ENCODE measurements at regions not wholly inside any gene's neighbourhood (a gene's known extent, or its start where the extent isn't known, plus 50 kb on each side); places are given as distances from the start of the nearest gene placed in this dataset.
"Not testable (repeated sequence)": the region's sequence is repeated elsewhere in the genome, so short reads cannot be mapped to it uniquely, and the experiment has no call there.

DNA sequence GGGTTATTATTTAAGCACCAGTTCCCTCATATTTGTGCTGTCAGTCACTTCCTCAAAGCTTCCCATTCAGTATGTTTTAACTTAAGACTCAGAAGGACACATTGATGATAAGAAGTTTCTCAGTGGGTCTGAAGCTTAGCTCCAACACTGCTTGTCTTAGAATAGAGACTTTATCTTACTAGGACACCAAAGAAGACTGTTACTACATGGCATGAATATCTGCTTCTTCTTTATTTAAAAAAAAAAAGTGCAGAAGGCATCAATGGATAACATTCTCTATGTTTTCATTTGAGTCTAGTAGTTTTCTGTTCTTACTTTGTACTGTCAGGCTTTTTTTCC lies 404.2 kb downstream of the DAD1 start:
- Histone ChIP-seq H3K9me3 (ENCODE audit: control insufficient read depth in 3 of 3, low read length in 3 of 3) (no peaks in the 10 kb centered on the region), H3K27ac (ENCODE audit: low read depth, low read length) (no peak overlapping the region), H3K27me3 (ENCODE audit: control insufficient read depth in 3 of 3, insufficient read depth in 3 of 3, low read length in 3 of 3) (no peaks in the 10 kb centered on the region), H3K9ac (ENCODE audit: low read depth in 1 of 3, low read length in 3 of 3) (no peak overlapping the region), H3K36me3 (ENCODE audit: control insufficient read depth in 3 of 3, insufficient read depth in 3 of 3, low read length in 3 of 3) (no peaks in the 10 kb centered on the region), H3K4me3 (ENCODE audit: low read length in 3 of 3) (no peak overlapping the region), H3K4me1 (ENCODE audit: control insufficient read depth in 3 of 3, insufficient read depth in 3 of 3, low read length in 3 of 3) (no peaks in the 10 kb centered on the region)

DNA sequence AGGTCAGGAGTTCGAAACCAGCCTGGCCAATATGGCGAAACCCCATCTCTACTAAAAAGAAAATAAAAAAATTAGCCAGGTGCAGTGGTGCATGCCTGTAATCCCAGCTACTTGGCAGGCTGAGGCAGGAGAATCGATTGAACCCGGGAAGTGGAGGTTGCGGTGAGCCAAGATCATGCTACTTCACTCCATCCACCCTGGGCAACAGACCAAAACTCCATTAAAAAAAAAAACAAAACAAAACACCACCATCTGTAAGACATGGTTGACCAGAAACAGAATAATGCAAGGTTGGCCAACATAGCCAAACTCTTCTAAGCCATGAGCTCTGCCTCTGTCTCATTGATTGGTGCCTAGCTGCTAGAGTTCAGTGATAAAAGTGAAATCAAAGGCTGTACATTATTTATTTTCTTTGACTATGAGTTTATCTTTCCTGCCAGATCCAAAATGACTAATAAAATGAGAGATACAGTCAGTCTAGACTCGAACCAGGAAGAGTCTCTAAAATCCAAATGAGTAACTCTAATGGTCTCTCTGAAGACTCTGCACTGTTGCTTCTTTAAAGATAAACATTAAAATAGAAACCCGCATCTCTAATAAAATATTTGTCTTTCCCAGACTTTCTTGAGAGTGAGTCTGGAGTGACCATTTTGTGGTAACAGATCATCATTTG lies 404.7 kb downstream of the DAD1 start:
- Histone ChIP-seq H3K27ac (ENCODE audit: low read depth, low read length) (no peak overlapping the region), H3K36me3 (ENCODE audit: control insufficient read depth in 3 of 3, insufficient read depth in 3 of 3, low read length in 3 of 3) (no peaks in the 10 kb centered on the region), H3K9ac (ENCODE audit: low read depth in 1 of 3, low read length in 3 of 3) (no peak overlapping the region), H3K4me3 (ENCODE audit: low read length in 3 of 3) (no peak overlapping the region), H3K9me3 (ENCODE audit: control insufficient read depth in 3 of 3, low read length in 3 of 3) (no peaks in the 10 kb centered on the region), H3K4me1 (ENCODE audit: control insufficient read depth in 3 of 3, insufficient read depth in 3 of 3, low read length in 3 of 3) (no peaks in the 10 kb centered on the region), H3K27me3 (ENCODE audit: control insufficient read depth in 3 of 3, insufficient read depth in 3 of 3, low read length in 3 of 3) (no peaks in the 10 kb centered on the region)

DNA sequence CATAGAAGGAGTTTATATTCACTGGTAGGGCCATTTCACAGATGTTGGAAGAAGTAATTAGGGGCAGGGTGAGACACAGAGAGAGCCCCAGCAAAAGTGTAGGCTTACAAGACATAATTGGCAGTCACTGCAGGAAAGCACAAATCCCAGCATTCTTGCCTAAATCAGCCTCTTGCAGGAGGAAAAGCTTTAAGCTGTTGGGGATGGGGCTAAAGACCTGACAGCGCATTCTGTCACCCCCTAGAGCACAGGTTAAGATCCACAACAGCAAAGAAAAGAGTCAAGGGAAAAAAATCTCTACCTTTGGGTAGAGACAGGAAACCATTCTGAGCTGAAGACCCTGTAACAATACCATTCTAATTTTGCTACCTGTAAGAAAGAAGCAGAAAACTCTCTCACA lies 409.0 kb downstream of the DAD1 start:
- Histone ChIP-seq H3K4me3 (ENCODE audit: low read length in 3 of 3) (no peak overlapping the region), H3K9ac (ENCODE audit: low read depth in 1 of 3, low read length in 3 of 3) (no peak overlapping the region), H3K27me3 (ENCODE audit: control insufficient read depth in 3 of 3, insufficient read depth in 3 of 3, low read length in 3 of 3) (no peaks in the 10 kb centered on the region), H3K27ac (ENCODE audit: low read depth, low read length) (no peak overlapping the region), H3K36me3 (ENCODE audit: control insufficient read depth in 3 of 3, insufficient read depth in 3 of 3, low read length in 3 of 3) (no peaks in the 10 kb centered on the region), H3K4me1 (ENCODE audit: control insufficient read depth in 3 of 3, insufficient read depth in 3 of 3, low read length in 3 of 3) (peaks cover 0 to 6% (median 0%) of the 10 kb centered on the region in 3 donors), H3K9me3 (ENCODE audit: control insufficient read depth in 3 of 3, low read length in 3 of 3) (no peaks in the 10 kb centered on the region)

DNA sequence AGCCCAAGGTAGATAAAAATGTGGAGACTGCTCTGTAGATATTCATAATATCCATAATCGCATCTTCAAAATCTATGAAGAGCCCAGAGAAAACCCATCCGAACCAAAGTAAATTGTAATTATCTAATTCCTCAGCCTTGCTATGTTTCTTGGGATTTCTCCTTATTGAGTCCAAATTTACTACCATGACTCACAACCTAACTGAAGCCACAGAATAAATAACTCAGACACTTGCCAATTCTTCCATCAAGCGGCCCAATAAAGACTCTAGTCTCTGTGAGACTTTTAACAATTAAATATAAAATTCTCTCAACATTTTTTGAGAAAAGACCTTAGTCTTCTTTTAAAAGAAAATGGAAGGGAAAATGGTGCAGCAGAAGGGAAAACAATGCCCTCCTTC lies 409.8 kb downstream of the DAD1 start:
- H3K9me3 ChIP-seq (ENCODE audit: control insufficient read depth in 3 of 3, low read length in 3 of 3), result no peaks in the 10 kb centered on the region
- peaks cover 0 to 6% (median 0%) of the 10 kb centered on the region in 3 donors for H3K4me1 ChIP-seq (ENCODE audit: control insufficient read depth in 3 of 3, insufficient read depth in 3 of 3, low read length in 3 of 3)
- no peak overlapping the region for H3K4me3 ChIP-seq (ENCODE audit: low read length in 3 of 3)
- peak overlapping the region; percentile 36 for H3K27ac ChIP-seq (ENCODE audit: low read depth, low read length)
- H3K27me3 ChIP-seq (ENCODE audit: control insufficient read depth in 3 of 3, insufficient read depth in 3 of 3, low read length in 3 of 3), result no peaks in the 10 kb centered on the region
- H3K9ac ChIP-seq (ENCODE audit: low read depth in 1 of 3, low read length in 3 of 3), result no peak overlapping the region
- H3K36me3 ChIP-seq (ENCODE audit: control insufficient read depth in 3 of 3, insufficient read depth in 3 of 3, low read length in 3 of 3), result no peaks in the 10 kb centered on the region

DNA sequence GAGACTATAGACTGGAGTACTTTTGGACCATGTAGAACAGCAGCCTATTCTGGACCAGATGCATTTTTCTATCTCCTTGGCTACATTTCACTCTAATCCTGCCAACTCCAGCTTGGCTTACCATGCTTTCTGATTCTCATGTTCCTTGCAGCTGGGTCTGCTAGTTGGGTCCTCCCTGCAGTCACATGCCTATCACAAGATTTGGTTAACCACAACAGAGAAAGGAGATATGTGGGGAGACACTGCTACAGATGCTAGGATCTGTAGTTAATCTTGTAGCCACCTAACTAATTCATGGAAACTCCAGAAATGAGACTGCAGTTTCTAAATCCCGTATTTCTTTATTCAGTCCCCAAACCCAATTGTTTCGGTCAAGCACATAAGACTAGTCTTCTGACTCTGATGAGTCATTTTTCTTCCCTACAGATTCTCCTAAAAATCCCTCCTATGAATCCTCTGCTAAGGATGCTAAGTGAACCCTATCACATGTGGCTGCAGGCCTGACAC lies 410.6 kb downstream of the DAD1 start:
- H3K9me3 ChIP-seq (ENCODE audit: control insufficient read depth in 3 of 3, low read length in 3 of 3), result no peaks in the 10 kb centered on the region
- no peaks in the 10 kb centered on the region for H3K36me3 ChIP-seq (ENCODE audit: control insufficient read depth in 3 of 3, insufficient read depth in 3 of 3, low read length in 3 of 3)
- H3K9ac ChIP-seq (ENCODE audit: low read depth in 1 of 3, low read length in 3 of 3), result no peak overlapping the region
- peaks cover 0 to 6% (median 0%) of the 10 kb centered on the region in 3 donors for H3K4me1 ChIP-seq (ENCODE audit: control insufficient read depth in 3 of 3, insufficient read depth in 3 of 3, low read length in 3 of 3)
- no peaks in the 10 kb centered on the region for H3K27me3 ChIP-seq (ENCODE audit: control insufficient read depth in 3 of 3, insufficient read depth in 3 of 3, low read length in 3 of 3)
- H3K27ac ChIP-seq (ENCODE audit: low read depth, low read length), result peak overlapping the region; percentile 36
- H3K4me3 ChIP-seq (ENCODE audit: low read length in 3 of 3), result no peak overlapping the region

DNA sequence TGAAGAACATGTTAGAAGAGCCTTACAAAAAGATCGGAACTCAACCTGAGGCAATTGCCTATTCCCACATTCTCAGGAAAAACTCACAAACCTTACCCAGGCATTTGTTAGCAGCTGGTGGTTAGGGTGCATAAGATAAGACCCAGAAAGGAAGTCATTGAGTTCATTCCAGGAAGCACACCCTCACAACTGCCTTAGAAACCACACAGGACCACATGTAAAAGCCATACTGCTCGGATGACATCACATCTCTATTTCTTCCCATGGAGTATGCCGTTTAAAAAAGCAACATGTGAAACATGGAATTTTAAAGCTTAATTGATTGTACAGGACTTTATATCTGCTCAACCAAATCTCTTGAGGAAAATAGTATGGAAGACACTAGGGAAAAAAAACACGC lies 411.2 kb downstream of the DAD1 start:
- H3K27ac ChIP-seq (ENCODE audit: low read depth, low read length), result no peak overlapping the region
- H3K4me3 ChIP-seq (ENCODE audit: low read length in 3 of 3), result no peak overlapping the region
- peaks cover 0 to 6% (median 0%) of the 10 kb centered on the region in 3 donors for H3K4me1 ChIP-seq (ENCODE audit: control insufficient read depth in 3 of 3, insufficient read depth in 3 of 3, low read length in 3 of 3)
- no peaks in the 10 kb centered on the region for H3K27me3 ChIP-seq (ENCODE audit: control insufficient read depth in 3 of 3, insufficient read depth in 3 of 3, low read length in 3 of 3)
- no peak overlapping the region for H3K9ac ChIP-seq (ENCODE audit: low read depth in 1 of 3, low read length in 3 of 3)
- no peaks in the 10 kb centered on the region for H3K9me3 ChIP-seq (ENCODE audit: control insufficient read depth in 3 of 3, low read length in 3 of 3)
- no peaks in the 10 kb centered on the region for H3K36me3 ChIP-seq (ENCODE audit: control insufficient read depth in 3 of 3, insufficient read depth in 3 of 3, low read length in 3 of 3)

DNA sequence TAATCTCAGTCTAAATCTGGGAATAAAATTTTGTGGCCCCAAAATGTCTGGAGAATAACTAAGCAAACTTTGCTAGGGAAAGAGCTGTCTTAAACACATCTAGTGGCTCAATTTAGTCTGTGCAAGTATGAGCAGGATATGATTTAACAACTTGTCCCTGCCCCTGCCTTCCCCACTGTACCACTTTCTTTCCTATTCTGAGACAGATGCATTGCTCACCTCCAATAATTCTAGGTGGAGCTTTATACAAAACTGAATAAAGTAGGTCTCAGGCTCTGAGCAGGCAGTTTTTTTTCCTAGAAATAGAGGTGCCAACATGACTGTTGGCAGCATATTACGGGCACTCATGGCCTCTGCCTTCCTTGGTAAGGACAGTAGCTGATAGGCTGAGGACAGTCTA lies 412.1 kb downstream of the DAD1 start:
- no peaks in the 10 kb centered on the region for H3K27me3 ChIP-seq (ENCODE audit: control insufficient read depth in 3 of 3, insufficient read depth in 3 of 3, low read length in 3 of 3)
- peaks cover 0 to 6% (median 0%) of the 10 kb centered on the region in 3 donors for H3K4me1 ChIP-seq (ENCODE audit: control insufficient read depth in 3 of 3, insufficient read depth in 3 of 3, low read length in 3 of 3)
- H3K9ac ChIP-seq (ENCODE audit: low read depth in 1 of 3, low read length in 3 of 3), result no peak overlapping the region
- H3K27ac ChIP-seq (ENCODE audit: low read depth, low read length), result no peak overlapping the region
- no peaks in the 10 kb centered on the region for H3K9me3 ChIP-seq (ENCODE audit: control insufficient read depth in 3 of 3, low read length in 3 of 3)
- no peaks in the 10 kb centered on the region for H3K36me3 ChIP-seq (ENCODE audit: control insufficient read depth in 3 of 3, insufficient read depth in 3 of 3, low read length in 3 of 3)
- no peak overlapping the region for H3K4me3 ChIP-seq (ENCODE audit: low read length in 3 of 3)

DNA sequence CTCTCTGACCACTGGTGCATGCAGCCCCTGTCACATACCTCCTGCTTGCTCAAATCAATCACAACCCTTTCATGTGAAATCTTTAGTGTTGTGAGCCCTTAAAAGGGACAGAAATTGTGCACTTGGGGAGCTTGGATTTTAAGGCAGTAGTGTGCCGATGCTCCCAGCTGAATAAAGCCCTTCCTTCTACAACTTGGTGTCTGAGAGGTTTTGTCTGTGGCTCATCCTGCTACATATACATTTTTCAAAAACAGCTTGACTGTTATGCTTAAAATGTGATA lies 413.8 kb downstream of the DAD1 start:
- H3K9ac ChIP-seq (ENCODE audit: low read depth in 1 of 3, low read length in 3 of 3); H3K27ac ChIP-seq (ENCODE audit: low read depth, low read length); H3K36me3 ChIP-seq (ENCODE audit: control insufficient read depth in 3 of 3, insufficient read depth in 3 of 3, low read length in 3 of 3); H3K4me3 ChIP-seq (ENCODE audit: low read length in 3 of 3); H3K27me3 ChIP-seq (ENCODE audit: control insufficient read depth in 3 of 3, insufficient read depth in 3 of 3, low read length in 3 of 3); H3K4me1 ChIP-seq (ENCODE audit: control insufficient read depth in 3 of 3, insufficient read depth in 3 of 3, low read length in 3 of 3); H3K9me3 ChIP-seq (ENCODE audit: control insufficient read depth in 3 of 3, low read length in 3 of 3): not testable (repeated sequence)

DNA sequence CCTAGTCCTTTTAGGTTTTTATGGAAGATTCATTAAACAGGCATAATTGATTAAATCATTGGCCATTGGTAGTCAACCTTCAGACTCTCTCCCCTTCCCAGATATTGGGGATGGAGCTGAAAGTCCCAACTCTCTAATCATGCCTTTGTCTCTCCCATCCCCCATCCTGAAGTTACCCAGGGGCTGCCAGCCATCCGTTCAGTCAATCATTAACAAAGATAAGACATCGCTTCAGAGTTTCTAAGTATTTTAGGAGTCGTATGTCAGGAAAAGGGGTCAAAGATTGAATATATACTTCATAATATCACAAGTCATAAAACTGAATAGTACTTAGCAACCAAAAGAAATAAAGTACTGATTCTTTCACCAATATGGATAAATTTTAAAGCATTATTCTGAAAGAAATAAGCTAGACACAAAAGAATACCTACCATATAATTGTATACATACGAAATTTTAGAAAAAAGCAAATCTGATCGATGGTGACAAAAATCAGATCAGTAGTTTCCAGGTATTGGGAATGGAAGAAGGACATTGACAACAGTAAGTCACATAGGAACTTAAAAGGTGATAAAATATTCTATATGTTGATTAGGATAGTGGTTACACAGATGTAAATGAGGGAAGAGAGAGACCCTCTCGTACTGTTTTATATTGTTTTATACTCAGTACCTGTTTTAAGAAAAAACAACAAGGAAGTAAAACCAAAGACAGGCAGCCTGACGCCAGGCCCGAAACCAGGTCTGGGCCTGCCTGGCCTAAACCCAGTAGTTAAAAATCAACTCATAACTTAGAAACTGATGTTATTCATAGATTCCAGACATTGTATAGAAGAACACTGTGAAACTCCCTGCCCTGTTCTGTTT lies 414.4 kb downstream of the DAD1 start:
- Histone ChIP-seq H3K4me3 (ENCODE audit: low read length in 3 of 3) (no peak overlapping the region), H3K27ac (ENCODE audit: low read depth, low read length) (no peak overlapping the region), H3K9ac (ENCODE audit: low read depth in 1 of 3, low read length in 3 of 3) (no peak overlapping the region), H3K27me3 (ENCODE audit: control insufficient read depth in 3 of 3, insufficient read depth in 3 of 3, low read length in 3 of 3) (no peaks in the 10 kb centered on the region), H3K9me3 (ENCODE audit: control insufficient read depth in 3 of 3, low read length in 3 of 3) (no peaks in the 10 kb centered on the region), H3K36me3 (ENCODE audit: control insufficient read depth in 3 of 3, insufficient read depth in 3 of 3, low read length in 3 of 3) (no peaks in the 10 kb centered on the region), H3K4me1 (ENCODE audit: control insufficient read depth in 3 of 3, insufficient read depth in 3 of 3, low read length in 3 of 3) (peaks cover 0 to 6% (median 0%) of the 10 kb centered on the region in 3 donors)

DNA sequence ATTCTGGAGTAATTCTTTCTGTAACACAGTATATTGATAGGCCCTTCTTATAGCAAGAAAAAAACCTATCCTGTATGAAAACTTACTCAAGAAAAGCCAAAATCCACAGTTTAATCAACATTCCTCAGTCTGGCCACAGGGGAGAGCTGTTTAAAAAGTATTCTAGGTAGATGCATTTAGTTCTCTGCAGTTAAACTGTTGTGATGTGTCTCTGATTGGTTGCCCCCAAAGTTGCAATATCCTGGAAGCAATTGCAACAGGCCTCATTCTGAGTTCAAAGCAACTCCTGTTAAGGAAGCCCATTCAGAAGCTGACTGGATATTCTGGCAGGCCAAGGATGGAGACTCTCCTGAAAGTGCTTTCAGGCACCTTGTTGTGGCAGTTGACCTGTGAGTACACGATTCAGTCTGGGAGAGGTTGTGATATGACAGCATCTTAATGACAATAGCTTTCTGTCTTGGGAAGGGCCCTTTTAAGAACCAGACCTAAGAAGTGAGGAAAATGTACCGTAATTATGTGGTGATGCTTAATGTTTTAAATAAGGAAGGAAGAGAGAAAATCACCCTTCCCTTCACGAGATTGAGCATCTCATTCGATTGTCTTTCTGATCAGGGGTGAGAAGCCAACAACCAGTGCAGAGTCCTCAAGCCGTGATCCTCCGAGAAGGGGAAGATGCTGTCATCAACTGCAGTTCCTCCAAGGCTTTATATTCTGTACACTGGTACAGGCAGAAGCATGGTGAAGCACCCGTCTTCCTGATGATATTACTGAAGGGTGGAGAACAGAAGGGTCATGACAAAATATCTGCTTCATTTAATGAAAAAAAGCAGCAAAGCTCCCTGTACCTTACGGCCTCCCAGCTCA lies 420.7 kb downstream of the DAD1 start:
- Histone ChIP-seq H3K36me3 (ENCODE audit: control insufficient read depth in 3 of 3, insufficient read depth in 3 of 3, low read length in 3 of 3) (no peaks in the 10 kb centered on the region), H3K9me3 (ENCODE audit: control insufficient read depth in 3 of 3, low read length in 3 of 3) (no peaks in the 10 kb centered on the region), H3K9ac (ENCODE audit: low read depth in 1 of 3, low read length in 3 of 3) (no peak overlapping the region), H3K4me1 (ENCODE audit: control insufficient read depth in 3 of 3, insufficient read depth in 3 of 3, low read length in 3 of 3) (no peaks in the 10 kb centered on the region), H3K27ac (ENCODE audit: low read depth, low read length) (no peak overlapping the region), H3K27me3 (ENCODE audit: control insufficient read depth in 3 of 3, insufficient read depth in 3 of 3, low read length in 3 of 3) (peaks cover 0 to 4% (median 0%) of the 10 kb centered on the region in 3 donors), H3K4me3 (ENCODE audit: low read length in 3 of 3) (no peak overlapping the region)

Data from skeletal muscle tissue (tissue), 3 donors.